ENCODE measurements at regions not wholly inside any gene's neighbourhood (a gene's known extent, or its start where the extent isn't known, plus 50 kb on each side); places are given as distances from the start of the nearest gene placed in this dataset.

GRCh38 chr3:104685492-104685891 is 681.2 kb upstream of the ALCAM start:
- Histone ChIP-seq H3K36me3 (replicated peaks; ENCODE audit: insufficient read depth, low read length) (no peaks in the 10 kb centered on the region), H3K79me2 (ENCODE audit: low read length) (no peaks in the 10 kb centered on the region), H3K9me3 (replicated peaks; ENCODE audit: insufficient read depth, low read length) (no peaks in the 10 kb centered on the region), H3K27ac (ENCODE audit: low read length) (no peak overlapping the region), H3K4me3 (ENCODE audit: low read length) (no peak overlapping the region), H2AFZ (ENCODE audit: low read length) (no peak overlapping the region), H3K9ac (ENCODE audit: low read length) (no peak overlapping the region), H3F3A (ENCODE audit: insufficient read depth, low read length) (no peaks in the 10 kb centered on the region), H3K27me3 (replicated peaks; ENCODE audit: insufficient read depth, low read length) (no peaks in the 10 kb centered on the region), H4K20me1 (ENCODE audit: insufficient read depth, low read length) (no peaks in the 10 kb centered on the region), H3K4me2 (ENCODE audit: low read depth, low read length) (no peak overlapping the region), H3K4me1 (ENCODE audit: low read length) (no peaks in the 10 kb centered on the region), H3K9me2 (replicated peaks; ENCODE audit: insufficient read depth, low read length) (no peaks in the 10 kb centered on the region)
- DNase-seq: no peak
- TF ChIP-seq EZH2 (optimal IDR thresholded peaks at IDR 0.05; ENCODE audit: low read depth, low read length): no peak
- TF ChIP-seq, protein P1, sequence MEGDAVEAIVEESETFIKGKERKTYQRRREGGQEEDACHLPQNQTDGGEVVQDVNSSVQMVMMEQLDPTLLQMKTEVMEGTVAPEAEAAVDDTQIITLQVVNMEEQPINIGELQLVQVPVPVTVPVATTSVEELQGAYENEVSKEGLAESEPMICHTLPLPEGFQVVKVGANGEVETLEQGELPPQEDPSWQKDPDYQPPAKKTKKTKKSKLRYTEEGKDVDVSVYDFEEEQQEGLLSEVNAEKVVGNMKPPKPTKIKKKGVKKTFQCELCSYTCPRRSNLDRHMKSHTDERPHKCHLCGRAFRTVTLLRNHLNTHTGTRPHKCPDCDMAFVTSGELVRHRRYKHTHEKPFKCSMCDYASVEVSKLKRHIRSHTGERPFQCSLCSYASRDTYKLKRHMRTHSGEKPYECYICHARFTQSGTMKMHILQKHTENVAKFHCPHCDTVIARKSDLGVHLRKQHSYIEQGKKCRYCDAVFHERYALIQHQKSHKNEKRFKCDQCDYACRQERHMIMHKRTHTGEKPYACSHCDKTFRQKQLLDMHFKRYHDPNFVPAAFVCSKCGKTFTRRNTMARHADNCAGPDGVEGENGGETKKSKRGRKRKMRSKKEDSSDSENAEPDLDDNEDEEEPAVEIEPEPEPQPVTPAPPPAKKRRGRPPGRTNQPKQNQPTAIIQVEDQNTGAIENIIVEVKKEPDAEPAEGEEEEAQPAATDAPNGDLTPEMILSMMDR (IDR thresholded peaks at IDR 0.05; ENCODE audit: low read length): no peak
- no peak for TF ChIP-seq EZH2phosphoT487 (IDR thresholded peaks at IDR 0.05; ENCODE audit: low read length)

GRCh38 chr3:104687362-104687761 is 679.3 kb upstream of the ALCAM start:
- no peaks in the 10 kb centered on the region for H3K36me3 ChIP-seq (replicated peaks; ENCODE audit: insufficient read depth, low read length)
- H2AFZ ChIP-seq (ENCODE audit: low read length): no peak overlapping the region
- H3K4me1 ChIP-seq (ENCODE audit: low read length): no peaks in the 10 kb centered on the region
- H3K9ac ChIP-seq (ENCODE audit: low read length): no peak overlapping the region
- no peaks in the 10 kb centered on the region for H3K27me3 ChIP-seq (replicated peaks; ENCODE audit: insufficient read depth, low read length)
- no peaks in the 10 kb centered on the region for H4K20me1 ChIP-seq (ENCODE audit: insufficient read depth, low read length)
- H3K27ac ChIP-seq (ENCODE audit: low read length): no peak overlapping the region
- H3K4me2 ChIP-seq (ENCODE audit: low read depth, low read length): no peak overlapping the region
- no peak overlapping the region for H3K4me3 ChIP-seq (ENCODE audit: low read length)
- H3K9me2 ChIP-seq (replicated peaks; ENCODE audit: insufficient read depth, low read length): no peaks in the 10 kb centered on the region
- H3F3A ChIP-seq (ENCODE audit: insufficient read depth, low read length): no peaks in the 10 kb centered on the region
- TF ChIP-seq EZH2 (optimal IDR thresholded peaks at IDR 0.05; ENCODE audit: low read depth, low read length) (no peak), EZH2phosphoT487 (IDR thresholded peaks at IDR 0.05; ENCODE audit: low read length) (no peak)
- TF ChIP-seq, protein P1 (IDR thresholded peaks at IDR 0.05; ENCODE audit: low read length): no peak
- no peak for DNase-seq
- no peaks in the 10 kb centered on the region for H3K9me3 ChIP-seq (replicated peaks; ENCODE audit: insufficient read depth, low read length)
- H3K79me2 ChIP-seq (ENCODE audit: low read length): no peaks in the 10 kb centered on the region

DNA sequence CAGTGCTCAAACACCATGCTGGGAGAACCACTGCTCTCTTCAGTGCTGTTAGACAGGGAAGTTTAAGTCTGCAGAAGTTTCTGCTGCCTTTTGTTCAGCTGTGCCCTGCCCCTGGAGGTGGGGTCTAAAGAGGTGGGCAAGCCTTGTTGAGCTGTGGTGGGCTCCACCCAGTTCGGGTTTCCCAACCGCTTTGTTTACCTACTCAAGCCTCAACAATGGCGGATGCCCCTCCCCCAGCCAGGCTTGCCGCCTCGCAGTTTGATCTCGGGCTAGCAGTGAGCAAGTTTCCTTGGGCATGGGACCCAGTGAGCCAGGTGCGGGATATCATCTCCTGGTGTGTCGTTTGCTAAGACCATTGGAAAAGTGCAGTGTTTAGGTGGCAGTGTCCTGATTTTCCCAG is 670.2 kb upstream of the ALCAM start:
- H3K4me2 ChIP-seq (ENCODE audit: low read depth, low read length): no peak overlapping the region
- H3K36me3 ChIP-seq (replicated peaks; ENCODE audit: insufficient read depth, low read length): no peaks in the 10 kb centered on the region
- no peak overlapping the region for H3K9ac ChIP-seq (ENCODE audit: low read length)
- no peaks in the 10 kb centered on the region for H3K9me3 ChIP-seq (replicated peaks; ENCODE audit: insufficient read depth, low read length)
- DNase-seq: no peak
- H3K79me2 ChIP-seq (ENCODE audit: low read length): no peaks in the 10 kb centered on the region
- no peak overlapping the region for H3K4me3 ChIP-seq (ENCODE audit: low read length)
- TF ChIP-seq, protein P1 (IDR thresholded peaks at IDR 0.05; ENCODE audit: low read length): no peak
- TF ChIP-seq EZH2 (optimal IDR thresholded peaks at IDR 0.05; ENCODE audit: low read depth, low read length) (no peak), EZH2phosphoT487 (IDR thresholded peaks at IDR 0.05; ENCODE audit: low read length) (no peak)
- H4K20me1 ChIP-seq (ENCODE audit: insufficient read depth, low read length): no peaks in the 10 kb centered on the region
- H2AFZ ChIP-seq (ENCODE audit: low read length): no peak overlapping the region
- no peaks in the 10 kb centered on the region for H3K4me1 ChIP-seq (ENCODE audit: low read length)
- no peaks in the 10 kb centered on the region for H3K9me2 ChIP-seq (replicated peaks; ENCODE audit: insufficient read depth, low read length)
- H3F3A ChIP-seq (ENCODE audit: insufficient read depth, low read length): no peaks in the 10 kb centered on the region
- no peaks in the 10 kb centered on the region for H3K27me3 ChIP-seq (replicated peaks; ENCODE audit: insufficient read depth, low read length)
- H3K27ac ChIP-seq (ENCODE audit: low read length): no peak overlapping the region

Data from MM.1S (cell line).